ENCODE measurements at regions not wholly inside any gene's neighbourhood (a gene's known extent, or its start where the extent isn't known, plus 50 kb on each side); places are given as distances from the start of the nearest gene placed in this dataset.
A peak's percentile ranks its signal among the peaks of the same experiment; 100 is the strongest.

DNA sequence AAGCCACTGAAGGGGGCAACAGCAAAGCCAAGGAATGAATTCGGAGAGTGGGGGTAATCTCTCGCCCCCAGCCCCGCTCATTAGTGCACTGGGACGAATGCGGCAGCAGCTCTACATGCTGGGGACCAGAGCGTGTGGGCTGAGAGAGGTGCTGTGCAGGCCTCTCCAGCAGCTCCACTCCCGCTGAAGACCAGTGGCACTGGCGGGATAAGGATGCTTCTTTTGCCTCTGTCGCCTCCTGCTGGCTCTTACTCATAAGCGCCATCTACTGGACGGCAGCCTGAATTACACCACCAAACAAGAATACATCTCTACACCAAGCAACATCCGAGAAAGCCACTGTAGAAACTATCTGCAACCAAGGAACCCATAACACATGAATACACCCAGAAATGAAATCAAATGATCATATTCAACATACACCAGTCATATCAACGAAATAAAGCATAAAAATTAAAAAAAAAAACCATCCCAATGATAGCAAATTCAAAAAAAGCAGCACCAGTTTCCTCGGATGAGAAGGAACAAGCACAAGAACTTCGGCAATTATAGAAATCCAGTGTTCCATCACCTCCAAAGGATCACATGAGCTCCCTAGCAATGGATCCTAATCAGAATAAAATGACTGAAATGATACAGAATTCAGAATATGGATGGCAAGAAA lies 79.0 kb upstream of the TMEM168 start:
- Histone ChIP-seq H4K8ac (ENCODE audit: extremely low read depth, insufficient read depth, low read length) (peak overlapping the region; percentile 92; the same call in 1 of the 2 replicates), H3K27ac (ENCODE audit: low read depth, low read length) (no peak overlapping the region), H2BK120ac (replicated peaks; ENCODE audit: low read depth, low read length) (no peak overlapping the region), H3K4me3 (ENCODE audit: extremely low read depth in 1 of 4, insufficient read depth in 2 of 4, low read depth in 3 of 4, low read length in 4 of 4) (no peak overlapping the region), H4K20me1 (replicated peaks in 1 of 2; ENCODE audit: control insufficient read depth in 1 of 2, insufficient read depth in 2 of 2, low read length in 2 of 2) (no peaks in the 10 kb centered on the region), H4K91ac (replicated peaks; ENCODE audit: insufficient read length, low read length) (no peak overlapping the region), H3K23ac (ENCODE audit: insufficient read length) (no peak overlapping the region), H2AFZ (ENCODE audit: low read length) (no peak overlapping the region), H3K4me2 (ENCODE audit: insufficient read depth in 1 of 2, low read depth in 2 of 2, low read length in 2 of 2) (no peak overlapping the region), H3K4ac (replicated peaks; ENCODE audit: insufficient read length, low read depth, low read length) (no peak overlapping the region), H3K9me3 (ENCODE audit: insufficient read depth in 2 of 2, low read depth in 1 of 2, low read length in 1 of 2) (peaks cover 2 to 9% of the 10 kb centered on the region in 2 experiments; a peak in 2 of 4 replicates), H3K9ac (replicated peaks in 1 of 4; ENCODE audit: extremely low read depth in 1 of 4, low read depth in 3 of 4, low read length in 3 of 4) (no peak overlapping the region), H3K79me2 (ENCODE audit: control insufficient read depth in 1 of 2, insufficient read depth in 2 of 2, low read length in 2 of 2) (peaks cover 0 to 18% of the 10 kb centered on the region in 2 experiments; a peak in 2 of 4 replicates), H3K56ac (replicated peaks; ENCODE audit: insufficient read length, low read depth, low read length) (no peak overlapping the region), H3K18ac (ENCODE audit: extremely low read depth, low read length) (no peak overlapping the region), H3K27me3 (replicated peaks in 1 of 4; ENCODE audit: control insufficient read depth in 3 of 4, extremely low read depth in 1 of 4, insufficient read depth in 3 of 4, low read length in 3 of 4) (no peaks in the 10 kb centered on the region), H3K14ac (ENCODE audit: insufficient read length) (no peak overlapping the region), H3K36me3 (ENCODE audit: control insufficient read depth in 2 of 4, insufficient read depth in 4 of 4, low read length in 3 of 4) (0 out of 8 replicates have a peak, but pooled peaks cover 0 to 3% (median 0%) of the 10 kb centered on the region in 4 experiments), H3K23me2 (ENCODE audit: low read depth, low read length) (no peaks in the 10 kb centered on the region), H2BK20ac (ENCODE audit: low read length) (no peak overlapping the region), H2AK5ac (ENCODE audit: low read depth, low read length) (no peak overlapping the region), H3K4me1 (replicated peaks in 1 of 4; ENCODE audit: control insufficient read depth in 3 of 4, insufficient read depth in 4 of 4, low read length in 3 of 4) (peaks cover 0 to 2% (median 0%) of the 10 kb centered on the region in 4 experiments; a peak in 1 of 7 replicates), H2BK5ac (ENCODE audit: low read depth, low read length) (no peak overlapping the region), H4K5ac (ENCODE audit: insufficient read length, low read depth, low read length) (no peak overlapping the region), H2BK12ac (ENCODE audit: low read depth, low read length) (no peak overlapping the region), H2BK15ac (ENCODE audit: low read length) (no peak overlapping the region), H3K79me1 (ENCODE audit: low read depth, low read length) (no peaks in the 10 kb centered on the region; the same call in 1 of the 2 replicates)
- CTCF ChIA-PET (ENCODE audit: partially characterized antibody): interaction anchor here (0.5 to 3.9 kb wide), 46 partner anchors 7 to 1857 kb away, joined by 3 to 28 read pairs (median 3); partner anchors contain the start of gene TMEM168
- peak; percentile 59 to 81 for DNase-seq (ENCODE audit: low read depth in 1 of 2, low spot score in 2 of 2)
- POLR2A ChIA-PET (ENCODE audit: partially characterized antibody): no interaction called here
- no peak for FAIRE-seq
- WGBS, 2 experiments (ENCODE audit: extremely low coverage in 1 of 2, insufficient coverage in 1 of 2, insufficient read length in 1 of 2, insufficient replicate concordance in 2 of 2, low coverage in 1 of 2, low lambda C conversion rate in 2 of 2, missing lambda C conversion rate in 1 of 2): 45% methylated on average over 15 of the region's 15 CpGs; no CpG with 5 or more reads in 1 of the 2 experiments
- TF ChIP-seq, protein P1, sequence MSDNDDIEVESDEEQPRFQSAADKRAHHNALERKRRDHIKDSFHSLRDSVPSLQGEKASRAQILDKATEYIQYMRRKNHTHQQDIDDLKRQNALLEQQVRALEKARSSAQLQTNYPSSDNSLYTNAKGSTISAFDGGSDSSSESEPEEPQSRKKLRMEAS (IDR thresholded peaks at IDR 0.05): no peak
- TF ChIP-seq CBX5 (IDR thresholded peaks at IDR 0.05; ENCODE audit: low read depth, low read length): no peak
- TF ChIP-seq TBP (IDR thresholded peaks at IDR 0.05; ENCODE audit: low read depth, low read length): peak; percentile 43
- no peak for TF ChIP-seq BCL11A (IDR thresholded peaks at IDR 0.05; ENCODE audit: low read depth in 2 of 2, low read length in 2 of 2)
- no peak for TF ChIP-seq JUND (IDR thresholded peaks at IDR 0.05; ENCODE audit: low read length)
- TF ChIP-seq GTF2F1 (IDR thresholded peaks at IDR 0.05; ENCODE audit: borderline replicate concordance, low read depth, low read length): no peak
- TF ChIP-seq ASH2L (IDR thresholded peaks at IDR 0.05; ENCODE audit: low read length): no peak
- TF ChIP-seq, protein P2, sequence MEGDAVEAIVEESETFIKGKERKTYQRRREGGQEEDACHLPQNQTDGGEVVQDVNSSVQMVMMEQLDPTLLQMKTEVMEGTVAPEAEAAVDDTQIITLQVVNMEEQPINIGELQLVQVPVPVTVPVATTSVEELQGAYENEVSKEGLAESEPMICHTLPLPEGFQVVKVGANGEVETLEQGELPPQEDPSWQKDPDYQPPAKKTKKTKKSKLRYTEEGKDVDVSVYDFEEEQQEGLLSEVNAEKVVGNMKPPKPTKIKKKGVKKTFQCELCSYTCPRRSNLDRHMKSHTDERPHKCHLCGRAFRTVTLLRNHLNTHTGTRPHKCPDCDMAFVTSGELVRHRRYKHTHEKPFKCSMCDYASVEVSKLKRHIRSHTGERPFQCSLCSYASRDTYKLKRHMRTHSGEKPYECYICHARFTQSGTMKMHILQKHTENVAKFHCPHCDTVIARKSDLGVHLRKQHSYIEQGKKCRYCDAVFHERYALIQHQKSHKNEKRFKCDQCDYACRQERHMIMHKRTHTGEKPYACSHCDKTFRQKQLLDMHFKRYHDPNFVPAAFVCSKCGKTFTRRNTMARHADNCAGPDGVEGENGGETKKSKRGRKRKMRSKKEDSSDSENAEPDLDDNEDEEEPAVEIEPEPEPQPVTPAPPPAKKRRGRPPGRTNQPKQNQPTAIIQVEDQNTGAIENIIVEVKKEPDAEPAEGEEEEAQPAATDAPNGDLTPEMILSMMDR (IDR thresholded peaks at IDR 0.05; ENCODE audit: control extremely low read depth in 1 of 3, insufficient read depth in 1 of 3, low read depth in 1 of 3, low read length in 3 of 3): peak; percentile 77 to 99 (median 97)
- no peak for TF ChIP-seq SIRT6 (IDR thresholded peaks at IDR 0.05; ENCODE audit: low read length)
- TF ChIP-seq EZH2 (IDR thresholded peaks at IDR 0.05; ENCODE audit: low read depth, low read length, severe bottlenecking): no peak
- TF ChIP-seq CREB1 (IDR thresholded peaks at IDR 0.05): no peak
